Left lung (tissue), 4 donors: ENCODE measurements at regions not wholly inside any gene's neighbourhood (a gene's known extent, or its start where the extent isn't known, plus 50 kb on each side); places are given as distances from the start of the nearest gene placed in this dataset.

Experiments
- ATAC-seq: fragments of 200-7000 bp; cut with Tn5 transposase; one replicate; pipeline ENCODE4 v1.9.1; 2020; ENCODE audit warnings: moderate library complexity
- DNase-seq, 4 donors: peaks; one replicate each; pipeline ENCODE4 v3.0.0-alpha.2; 2013 to 2020
- H3K27ac ChIP-seq, 2 donors: fragments of 200-600 bp; sonication (generic) in 1 of 2; one replicate each; pipeline versions ENCODE4 v1.5.0 to v1.8.0; 2020 to 2021
- H3K27me3 ChIP-seq, 2 donors: fragments of 200-600 bp; sonication (generic) in 1 of 2; one replicate each; pipeline versions ENCODE4 v1.5.0 to v1.8.0; 2020 to 2021
- H3K36me3 ChIP-seq, 2 donors: fragments of 200-600 bp; sonication (generic) in 1 of 2; one replicate each; pipeline versions ENCODE4 v1.5.0 to v1.8.0; 2020 to 2021
- H3K4me1 ChIP-seq, 2 donors: fragments of 200-600 bp; one replicate each; pipeline ENCODE4 v1.8.0; 2021
- H3K4me3 ChIP-seq, 2 donors: fragments of 200-600 bp; sonication (generic) in 1 of 2; one replicate each; pipeline versions ENCODE4 v1.5.0 to v1.8.0; 2020 to 2021; ENCODE audit warnings: mild to moderate bottlenecking in 1 of 2
- H3K9me3 ChIP-seq, 2 donors: fragments of 200-600 bp; sonication (generic) in 1 of 2; one replicate each; pipeline versions ENCODE4 v1.5.0 to v1.8.0; 2020 to 2021
- CTCF ChIP-seq, 2 donors: fragments of 200-600 bp; sonication (generic) in 1 of 2; IDR thresholded peaks; one replicate each; pipeline versions ENCODE4 v1.5.0 to v1.8.0; 2021; ENCODE audit warnings: antibody characterized with exemption in 2 of 2
- intact Hi-C, 2 donors: fragments of 100-400 bp; cut with DNase I; formaldehyde crosslinking; loops; one replicate each; pipeline versions ENCODE4 v1.11.2 to v1.14.2; 2022
- donor health status: DM: no; HTN: yes; CAD: no.
- donor health status: DM: no; HTN: no; CAD: no.

- DNase-seq (no peak), ATAC-seq (no peak)
- Histone ChIP-seq H3K9me3 (no peaks in the 10 kb centered on the region), H3K4me3 (no peak overlapping the region), H3K4me1 (no peaks in the 10 kb centered on the region), H3K27ac (no peak overlapping the region), H3K36me3 (no peaks in the 10 kb centered on the region), H3K27me3 (no peaks in the 10 kb centered on the region)
- no peak for TF ChIP-seq CTCF (IDR thresholded peaks at IDR 0.05)
- intact Hi-C loops = no loop called here
Measured at GRCh38 chr6:148147463-148147830, 195.2 kb upstream of the SASH1 start.

- Histone ChIP-seq H3K9me3 (no peaks in the 10 kb centered on the region), H3K27ac (no peak overlapping the region), H3K36me3 (no peaks in the 10 kb centered on the region), H3K4me1 (no peaks in the 10 kb centered on the region), H3K4me3 (no peak overlapping the region), H3K27me3 (no peaks in the 10 kb centered on the region)
- TF ChIP-seq CTCF (IDR thresholded peaks at IDR 0.05) = no peak
- no peak for ATAC-seq
- no peak for DNase-seq
- intact Hi-C loops = no loop called here
Measured at GRCh38 chr6:148151896-148152643, 190.6 kb upstream of the SASH1 start.

- Histone ChIP-seq H3K9me3 (no peaks in the 10 kb centered on the region), H3K36me3 (no peaks in the 10 kb centered on the region), H3K4me1 (no peaks in the 10 kb centered on the region), H3K27ac (no peak overlapping the region), H3K4me3 (no peak overlapping the region), H3K27me3 (no peaks in the 10 kb centered on the region)
- TF ChIP-seq CTCF (IDR thresholded peaks at IDR 0.05) = no peak
- intact Hi-C loops = no loop called here
- ATAC-seq (no peak), DNase-seq (no peak)
Measured at GRCh38 chr6:148154668-148155067, 188.0 kb upstream of the SASH1 start.

GRCh38 chr6:148155293-148155692 is 187.3 kb upstream of the SASH1 start:
- intact Hi-C loops = no loop called here
- ATAC-seq = no peak
- H3K36me3 ChIP-seq = no peaks in the 10 kb centered on the region

GRCh38 chr6:148157841-148158240 is 184.8 kb upstream of the SASH1 start:
- H3K36me3 ChIP-seq = no peaks in the 10 kb centered on the region

More at GRCh38 chr6:148155293-148155692, 187.3 kb upstream of the SASH1 start:
- no peak for DNase-seq
- Histone ChIP-seq H3K4me3 (no peak overlapping the region), H3K4me1 (no peaks in the 10 kb centered on the region), H3K9me3 (no peaks in the 10 kb centered on the region), H3K27ac (no peak overlapping the region), H3K27me3 (no peaks in the 10 kb centered on the region)
- no peak for TF ChIP-seq CTCF (IDR thresholded peaks at IDR 0.05)

More at GRCh38 chr6:148157841-148158240, 184.8 kb upstream of the SASH1 start:
- Histone ChIP-seq H3K27me3 (no peaks in the 10 kb centered on the region), H3K27ac (no peak overlapping the region), H3K9me3 (no peaks in the 10 kb centered on the region), H3K4me1 (no peaks in the 10 kb centered on the region), H3K4me3 (no peak overlapping the region)
- DNase-seq (no peak), ATAC-seq (no peak)
- intact Hi-C loops = no loop called here
- no peak for TF ChIP-seq CTCF (IDR thresholded peaks at IDR 0.05)
